ENCODE measurements at regions not wholly inside any gene's neighbourhood (a gene's known extent, or its start where the extent isn't known, plus 50 kb on each side); places are given as distances from the start of the nearest gene placed in this dataset.
"Not testable (repeated sequence)": the region's sequence is repeated elsewhere in the genome, so short reads cannot be mapped to it uniquely, and the experiment has no call there.

GRCh38 chr1:203559523-203559922 lies 65.6 kb downstream of the OPTC start:
- H2BK5ac ChIP-seq (ENCODE audit: low read length), result no peak overlapping the region
- no peak overlapping the region for H3K23ac ChIP-seq (ENCODE audit: low read length)
- no peak overlapping the region for H3K4me3 ChIP-seq (ENCODE audit: low read length)
- H4K8ac ChIP-seq (ENCODE audit: low read depth, low read length), result no peak overlapping the region
- no peak overlapping the region for H3K18ac ChIP-seq (ENCODE audit: low read length)
- peaks cover 29% of the 10 kb centered on the region for H3K4me1 ChIP-seq (ENCODE audit: control insufficient read depth, low read depth, low read length)
- H3K79me1 ChIP-seq (ENCODE audit: low read length), result no peaks in the 10 kb centered on the region
- no peaks in the 10 kb centered on the region for H3K79me2 ChIP-seq (ENCODE audit: control insufficient read depth, insufficient read depth, low read length)
- H3K4ac ChIP-seq (ENCODE audit: low read depth, low read length), result no peak overlapping the region
- no peaks in the 10 kb centered on the region for H3K36me3 ChIP-seq (ENCODE audit: control insufficient read depth, insufficient read depth, low read length)
- H3K56ac ChIP-seq (ENCODE audit: low read length), result no peak overlapping the region
- H2BK120ac ChIP-seq (ENCODE audit: low read depth, low read length), result no peak overlapping the region
- DNase-seq, result no peak
- WGBS (ENCODE audit: extremely low coverage, insufficient coverage, low lambda C conversion rate), result no CpG with 5 or more reads among the region's 6 CpGs
- no peak overlapping the region for H3K9ac ChIP-seq (ENCODE audit: low read length)
- no peak overlapping the region for H3K4me2 ChIP-seq (ENCODE audit: low read length)
- H2BK15ac ChIP-seq (replicated peaks; ENCODE audit: low read depth), result no peak overlapping the region
- no peak overlapping the region for H2AK5ac ChIP-seq (ENCODE audit: low read length)
- no peak overlapping the region for H3K27ac ChIP-seq (ENCODE audit: low read depth, low read length)
- H3K27me3 ChIP-seq (ENCODE audit: insufficient read depth, low read length, poor library complexity), result no peaks in the 10 kb centered on the region
- H4K5ac ChIP-seq (ENCODE audit: low read length), result no peak overlapping the region

GRCh38 chr1:203561761-203562160 lies 64.9 kb upstream of the ATP2B4 start:
- peaks cover 16% of the 10 kb centered on the region for H3K4me1 ChIP-seq (ENCODE audit: control insufficient read depth, low read depth, low read length)
- H3K27ac ChIP-seq (ENCODE audit: low read depth, low read length); H4K8ac ChIP-seq (ENCODE audit: low read depth, low read length); H3K79me1 ChIP-seq (ENCODE audit: low read length); H3K9ac ChIP-seq (ENCODE audit: low read length); H4K5ac ChIP-seq (ENCODE audit: low read length); H3K36me3 ChIP-seq (ENCODE audit: control insufficient read depth, insufficient read depth, low read length); H3K23ac ChIP-seq (ENCODE audit: low read length); H3K27me3 ChIP-seq (ENCODE audit: insufficient read depth, low read length, poor library complexity); H3K4me3 ChIP-seq (ENCODE audit: low read length); H3K4me2 ChIP-seq (ENCODE audit: low read length); H3K4ac ChIP-seq (ENCODE audit: low read depth, low read length); H3K79me2 ChIP-seq (ENCODE audit: control insufficient read depth, insufficient read depth, low read length); H2BK15ac ChIP-seq (replicated peaks; ENCODE audit: low read depth); H2AK5ac ChIP-seq (ENCODE audit: low read length); DNase-seq; H2BK5ac ChIP-seq (ENCODE audit: low read length); H2BK120ac ChIP-seq (ENCODE audit: low read depth, low read length); H3K18ac ChIP-seq (ENCODE audit: low read length); H3K56ac ChIP-seq (ENCODE audit: low read length): not testable (repeated sequence)
- WGBS (ENCODE audit: extremely low coverage, insufficient coverage, low lambda C conversion rate), result no CpG with 5 or more reads among the region's 1 CpG

- WGBS (ENCODE audit: extremely low coverage, insufficient coverage, low lambda C conversion rate), result no CpG with 5 or more reads among the region's 2 CpGs
- H4K5ac ChIP-seq (ENCODE audit: low read length), result no peak overlapping the region
- DNase-seq, result no peak
- H2AK5ac ChIP-seq (ENCODE audit: low read length), result no peak overlapping the region
- no peak overlapping the region for H3K18ac ChIP-seq (ENCODE audit: low read length)
- H3K56ac ChIP-seq (ENCODE audit: low read length), result no peak overlapping the region
- H2BK15ac ChIP-seq (replicated peaks; ENCODE audit: low read depth), result no peak overlapping the region
- no peak overlapping the region for H3K4ac ChIP-seq (ENCODE audit: low read depth, low read length)
- H3K27me3 ChIP-seq (ENCODE audit: insufficient read depth, low read length, poor library complexity), result no peaks in the 10 kb centered on the region
- H4K8ac ChIP-seq (ENCODE audit: low read depth, low read length), result no peak overlapping the region
- no peaks in the 10 kb centered on the region for H3K36me3 ChIP-seq (ENCODE audit: control insufficient read depth, insufficient read depth, low read length)
- H2BK5ac ChIP-seq (ENCODE audit: low read length), result no peak overlapping the region
- H3K23ac ChIP-seq (ENCODE audit: low read length), result no peak overlapping the region
- no peak overlapping the region for H3K4me3 ChIP-seq (ENCODE audit: low read length)
- H3K4me2 ChIP-seq (ENCODE audit: low read length), result no peak overlapping the region
- no peak overlapping the region for H2BK120ac ChIP-seq (ENCODE audit: low read depth, low read length)
- peaks cover 2% of the 10 kb centered on the region for H3K4me1 ChIP-seq (ENCODE audit: control insufficient read depth, low read depth, low read length)
- H3K79me2 ChIP-seq (ENCODE audit: control insufficient read depth, insufficient read depth, low read length), result no peaks in the 10 kb centered on the region
- H3K79me1 ChIP-seq (ENCODE audit: low read length), result no peaks in the 10 kb centered on the region
- H3K9ac ChIP-seq (ENCODE audit: low read length), result no peak overlapping the region
- H3K27ac ChIP-seq (ENCODE audit: low read depth, low read length), result no peak overlapping the region
Measured at GRCh38 chr1:203563291-203563690, 63.3 kb upstream of the ATP2B4 start.

- H3K56ac ChIP-seq (ENCODE audit: low read length), result no peak overlapping the region
- H3K4ac ChIP-seq (ENCODE audit: low read depth, low read length), result no peak overlapping the region
- no CpG with 5 or more reads among the region's 5 CpGs for WGBS (ENCODE audit: extremely low coverage, insufficient coverage, low lambda C conversion rate)
- H3K23ac ChIP-seq (ENCODE audit: low read length), result no peak overlapping the region
- H3K18ac ChIP-seq (ENCODE audit: low read length), result no peak overlapping the region
- H2AK5ac ChIP-seq (ENCODE audit: low read length), result no peak overlapping the region
- H3K4me1 ChIP-seq (ENCODE audit: control insufficient read depth, low read depth, low read length), result no peaks in the 10 kb centered on the region
- H3K79me2 ChIP-seq (ENCODE audit: control insufficient read depth, insufficient read depth, low read length), result no peaks in the 10 kb centered on the region
- H4K8ac ChIP-seq (ENCODE audit: low read depth, low read length), result no peak overlapping the region
- no peak overlapping the region for H2BK15ac ChIP-seq (replicated peaks; ENCODE audit: low read depth)
- H3K4me3 ChIP-seq (ENCODE audit: low read length), result no peak overlapping the region
- H3K9ac ChIP-seq (ENCODE audit: low read length), result no peak overlapping the region
- H2BK120ac ChIP-seq (ENCODE audit: low read depth, low read length), result no peak overlapping the region
- no peaks in the 10 kb centered on the region for H3K27me3 ChIP-seq (ENCODE audit: insufficient read depth, low read length, poor library complexity)
- no peak overlapping the region for H4K5ac ChIP-seq (ENCODE audit: low read length)
- no peak overlapping the region for H3K4me2 ChIP-seq (ENCODE audit: low read length)
- no peaks in the 10 kb centered on the region for H3K79me1 ChIP-seq (ENCODE audit: low read length)
- H3K27ac ChIP-seq (ENCODE audit: low read depth, low read length), result no peak overlapping the region
- no peak for DNase-seq
- H3K36me3 ChIP-seq (ENCODE audit: control insufficient read depth, insufficient read depth, low read length), result no peaks in the 10 kb centered on the region
- no peak overlapping the region for H2BK5ac ChIP-seq (ENCODE audit: low read length)
Measured at GRCh38 chr1:203564024-203564423, 62.6 kb upstream of the ATP2B4 start.

- Histone ChIP-seq H2AK5ac (ENCODE audit: low read length) (no peak overlapping the region), H3K23ac (ENCODE audit: low read length) (no peak overlapping the region), H2BK120ac (ENCODE audit: low read depth, low read length) (no peak overlapping the region), H3K18ac (ENCODE audit: low read length) (no peak overlapping the region), H3K56ac (ENCODE audit: low read length) (no peak overlapping the region), H3K79me1 (ENCODE audit: low read length) (no peaks in the 10 kb centered on the region), H3K4me2 (ENCODE audit: low read length) (no peak overlapping the region), H3K36me3 (ENCODE audit: control insufficient read depth, insufficient read depth, low read length) (no peaks in the 10 kb centered on the region), H3K79me2 (ENCODE audit: control insufficient read depth, insufficient read depth, low read length) (no peaks in the 10 kb centered on the region), H2BK15ac (replicated peaks; ENCODE audit: low read depth) (no peak overlapping the region), H3K9ac (ENCODE audit: low read length) (no peak overlapping the region), H3K27ac (ENCODE audit: low read depth, low read length) (no peak overlapping the region), H4K5ac (ENCODE audit: low read length) (no peak overlapping the region), H3K27me3 (ENCODE audit: insufficient read depth, low read length, poor library complexity) (no peaks in the 10 kb centered on the region), H3K4ac (ENCODE audit: low read depth, low read length) (no peak overlapping the region), H2BK5ac (ENCODE audit: low read length) (no peak overlapping the region), H3K4me1 (ENCODE audit: control insufficient read depth, low read depth, low read length) (no peaks in the 10 kb centered on the region), H4K8ac (ENCODE audit: low read depth, low read length) (no peak overlapping the region), H3K4me3 (ENCODE audit: low read length) (no peak overlapping the region)
- DNase-seq, result no peak
- whole genome bisulfite sequencing (ENCODE audit: extremely low coverage, insufficient coverage, low lambda C conversion rate), result no CpG with 5 or more reads among the region's 3 CpGs
Measured at GRCh38 chr1:203565049-203565448, 61.6 kb upstream of the ATP2B4 start.

GRCh38 chr1:203565981-203566380 lies 60.7 kb upstream of the ATP2B4 start:
- H3K56ac ChIP-seq (ENCODE audit: low read length), result no peak overlapping the region
- no peak overlapping the region for H3K4me3 ChIP-seq (ENCODE audit: low read length)
- no peak overlapping the region for H2BK5ac ChIP-seq (ENCODE audit: low read length)
- no peaks in the 10 kb centered on the region for H3K79me1 ChIP-seq (ENCODE audit: low read length)
- H3K27me3 ChIP-seq (ENCODE audit: insufficient read depth, low read length, poor library complexity), result no peaks in the 10 kb centered on the region
- no peak overlapping the region for H4K5ac ChIP-seq (ENCODE audit: low read length)
- no peak overlapping the region for H2AK5ac ChIP-seq (ENCODE audit: low read length)
- no peak overlapping the region for H3K27ac ChIP-seq (ENCODE audit: low read depth, low read length)
- no peak overlapping the region for H3K9ac ChIP-seq (ENCODE audit: low read length)
- no peak overlapping the region for H3K4me2 ChIP-seq (ENCODE audit: low read length)
- no peak for DNase-seq
- H2BK120ac ChIP-seq (ENCODE audit: low read depth, low read length), result no peak overlapping the region
- H3K36me3 ChIP-seq (ENCODE audit: control insufficient read depth, insufficient read depth, low read length), result no peaks in the 10 kb centered on the region
- no peaks in the 10 kb centered on the region for H3K4me1 ChIP-seq (ENCODE audit: control insufficient read depth, low read depth, low read length)
- H3K4ac ChIP-seq (ENCODE audit: low read depth, low read length), result no peak overlapping the region
- no CpG with 5 or more reads among the region's 4 CpGs for WGBS (ENCODE audit: extremely low coverage, insufficient coverage, low lambda C conversion rate)
- H3K18ac ChIP-seq (ENCODE audit: low read length), result no peak overlapping the region
- H2BK15ac ChIP-seq (replicated peaks; ENCODE audit: low read depth), result no peak overlapping the region
- H3K23ac ChIP-seq (ENCODE audit: low read length), result no peak overlapping the region
- H3K79me2 ChIP-seq (ENCODE audit: control insufficient read depth, insufficient read depth, low read length), result no peaks in the 10 kb centered on the region
- H4K8ac ChIP-seq (ENCODE audit: low read depth, low read length), result no peak overlapping the region
